ENCODE measurements at regions not wholly inside any gene's neighbourhood (a gene's known extent, or its start where the extent isn't known, plus 50 kb on each side); places are given as distances from the start of the nearest gene placed in this dataset.
"Not testable (repeated sequence)": the region's sequence is repeated elsewhere in the genome, so short reads cannot be mapped to it uniquely, and the experiment has no call there.

- not testable (repeated sequence) for DNase-seq (ENCODE audit: low read depth, low spot score)
Measured at GRCh38 chr16:76716251-76716650, 439.1 kb downstream of the CNTNAP4 start.

- DNase-seq (ENCODE audit: low read depth, low spot score) = no peak
Measured at GRCh38 chr16:76724181-76724580, 447.0 kb downstream of the CNTNAP4 start.

DNA sequence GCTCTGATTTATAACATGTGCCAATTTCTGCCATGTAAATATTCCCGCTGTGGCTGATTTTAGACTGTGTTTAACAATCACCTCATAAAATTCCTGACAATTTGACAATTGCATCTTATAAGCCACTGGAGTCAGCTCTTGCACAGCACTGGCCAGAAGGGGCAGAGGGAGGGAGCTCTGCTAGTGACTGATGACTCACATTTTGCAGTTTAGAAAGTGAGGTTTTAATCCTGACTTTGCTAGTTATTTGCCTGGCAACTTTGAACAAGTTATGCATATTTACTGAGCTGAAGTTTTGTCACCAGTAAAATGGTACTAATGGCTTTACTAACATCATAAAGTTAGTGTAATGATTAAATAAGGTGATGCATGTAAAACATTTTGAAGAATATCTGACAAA is 452.3 kb downstream of the CNTNAP4 start:
- no peak for DNase-seq (ENCODE audit: low read depth, low spot score)

GRCh38 chr16:76732894-76733293 is 455.7 kb downstream of the CNTNAP4 start:
- no peak for DNase-seq (ENCODE audit: low read depth, low spot score)

DNA sequence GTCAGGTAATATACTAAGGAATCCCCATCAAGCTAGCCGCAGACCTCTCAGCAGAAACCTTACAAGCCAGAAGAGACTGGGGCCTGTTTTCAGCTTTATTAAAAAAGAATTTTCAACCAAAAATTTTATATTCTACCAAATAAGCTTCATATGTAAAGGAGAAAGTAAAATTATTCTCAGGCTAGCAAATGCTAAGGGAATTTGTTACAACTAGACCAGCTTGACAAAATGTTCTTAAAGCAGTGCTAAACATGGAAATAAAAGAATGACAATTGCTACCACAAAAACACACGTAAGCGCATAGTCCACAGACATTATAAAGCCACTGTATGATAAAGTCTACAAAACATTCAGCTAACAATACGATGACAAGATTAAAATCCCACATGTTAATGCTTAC is 449.4 kb upstream of the MON1B start:
- no peak for DNase-seq (ENCODE audit: low read depth, low spot score)

DNA sequence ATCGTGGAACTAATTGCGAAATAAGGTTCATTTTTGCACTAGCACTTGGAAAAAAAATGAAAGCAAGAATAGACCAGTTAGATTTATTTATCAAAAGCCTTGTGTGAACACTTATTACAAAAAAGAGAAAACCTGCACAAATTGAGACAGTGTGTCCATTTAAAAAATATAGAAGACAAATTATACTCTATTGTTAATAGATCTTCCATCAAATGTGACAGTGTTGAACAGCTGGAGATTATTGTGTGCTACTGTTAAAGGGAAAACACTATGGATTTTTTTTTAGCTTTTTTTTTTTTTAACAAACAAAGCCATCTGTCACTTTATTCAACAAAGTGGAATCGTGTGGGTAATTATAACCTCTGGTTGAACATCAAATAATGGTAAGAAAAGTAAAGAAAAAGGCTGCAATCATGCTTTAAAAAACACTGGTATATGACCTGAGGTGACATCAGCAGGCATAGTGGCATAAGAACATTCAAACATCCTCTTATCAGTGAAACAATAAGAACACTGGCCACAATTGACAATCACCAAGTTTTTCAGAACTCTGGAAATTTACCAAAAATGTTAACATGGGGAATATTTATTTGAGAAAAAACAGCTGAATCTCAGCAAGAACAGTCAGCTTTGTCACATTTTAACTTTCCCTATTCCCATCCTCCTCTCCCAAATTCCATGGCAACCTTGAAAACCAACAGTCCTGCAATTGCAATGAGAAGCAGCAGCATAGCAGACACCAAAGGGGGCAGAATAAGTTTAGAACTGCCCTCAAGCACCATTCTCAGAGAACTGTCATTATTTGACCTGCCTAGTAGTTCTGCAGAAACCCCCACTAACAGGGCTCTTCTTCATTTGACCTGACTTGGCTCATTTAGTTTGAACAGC is 442.3 kb upstream of the MON1B start:
- no peak for DNase-seq (ENCODE audit: low read depth, low spot score)

GRCh38 chr16:76749780-76750375 is 441.1 kb upstream of the MON1B start:
- no peak for DNase-seq (ENCODE audit: low read depth, low spot score)

GRCh38 chr16:76755496-76755895 is 435.5 kb upstream of the MON1B start:
- no peak for DNase-seq (ENCODE audit: low read depth, low spot score)

DNA sequence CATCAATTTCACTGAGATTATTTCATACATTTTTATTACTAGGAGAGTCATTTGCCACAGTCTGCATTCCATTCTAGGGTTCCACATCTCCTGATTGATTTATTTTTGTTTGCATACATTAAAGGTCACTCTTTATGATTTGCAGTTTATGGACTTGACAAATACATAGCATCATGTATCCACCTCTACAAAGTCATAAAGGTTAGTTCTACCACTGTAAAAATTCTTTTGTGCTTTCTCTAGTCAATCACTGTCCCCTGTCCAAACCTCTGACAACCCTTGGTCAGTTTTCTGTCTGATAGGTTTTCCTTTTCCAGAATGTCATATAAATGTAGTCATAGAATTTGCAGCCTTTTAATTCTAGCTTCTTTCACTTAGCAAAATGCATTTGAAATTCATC is 434.6 kb upstream of the MON1B start:
- DNase-seq (ENCODE audit: low read depth, low spot score) = no peak

DNA sequence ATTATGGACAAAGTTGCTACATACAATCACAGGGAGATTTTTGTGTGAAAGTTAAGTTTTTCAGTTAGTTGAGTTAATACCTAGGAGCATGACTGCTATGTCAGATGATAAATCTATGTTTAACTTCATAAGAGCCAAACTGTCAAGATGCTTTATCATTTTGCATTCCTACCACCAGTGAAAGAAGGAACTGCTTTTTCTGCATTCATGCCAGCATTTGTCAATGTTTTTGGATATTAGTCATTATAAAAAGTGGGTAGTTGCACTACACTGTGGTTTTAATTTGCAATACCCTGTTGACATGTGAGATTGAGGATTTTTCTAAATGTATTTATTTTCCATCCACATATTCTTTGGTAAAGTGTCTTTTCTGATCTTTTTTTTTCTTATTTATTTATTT is 434.0 kb upstream of the MON1B start:
- DNase-seq (ENCODE audit: low read depth, low spot score) = no peak

GRCh38 chr16:76766538-76766937 is 424.5 kb upstream of the MON1B start:
- DNase-seq (ENCODE audit: low read depth, low spot score) = no peak

GRCh38 chr16:76768316-76768715 is 422.7 kb upstream of the MON1B start:
- no peak for DNase-seq (ENCODE audit: low read depth, low spot score)

- DNase-seq (ENCODE audit: low read depth, low spot score) = no peak
Measured at GRCh38 chr16:76768948-76769347, 422.0 kb upstream of the MON1B start.

DNA sequence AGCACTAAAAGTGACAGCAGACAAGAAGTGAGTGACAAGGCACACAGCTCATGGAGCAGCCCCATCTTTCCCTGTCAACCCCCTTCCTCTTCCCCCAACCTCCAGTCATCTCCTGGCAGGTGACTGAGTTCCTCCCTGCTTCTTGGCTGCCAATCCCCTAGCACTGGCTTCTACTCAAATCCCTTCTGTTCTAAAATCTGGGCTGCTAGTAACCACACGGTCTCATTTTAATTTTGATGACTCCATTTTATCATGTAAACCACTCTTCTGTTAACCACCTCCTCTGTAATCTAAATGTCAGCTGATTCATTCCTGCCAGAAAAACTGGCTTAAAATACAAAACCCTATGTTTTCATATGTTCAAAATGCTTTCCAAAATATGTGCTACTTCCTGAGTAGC is 419.8 kb upstream of the MON1B start:
- DNase-seq (ENCODE audit: low read depth, low spot score) = no peak

DNA sequence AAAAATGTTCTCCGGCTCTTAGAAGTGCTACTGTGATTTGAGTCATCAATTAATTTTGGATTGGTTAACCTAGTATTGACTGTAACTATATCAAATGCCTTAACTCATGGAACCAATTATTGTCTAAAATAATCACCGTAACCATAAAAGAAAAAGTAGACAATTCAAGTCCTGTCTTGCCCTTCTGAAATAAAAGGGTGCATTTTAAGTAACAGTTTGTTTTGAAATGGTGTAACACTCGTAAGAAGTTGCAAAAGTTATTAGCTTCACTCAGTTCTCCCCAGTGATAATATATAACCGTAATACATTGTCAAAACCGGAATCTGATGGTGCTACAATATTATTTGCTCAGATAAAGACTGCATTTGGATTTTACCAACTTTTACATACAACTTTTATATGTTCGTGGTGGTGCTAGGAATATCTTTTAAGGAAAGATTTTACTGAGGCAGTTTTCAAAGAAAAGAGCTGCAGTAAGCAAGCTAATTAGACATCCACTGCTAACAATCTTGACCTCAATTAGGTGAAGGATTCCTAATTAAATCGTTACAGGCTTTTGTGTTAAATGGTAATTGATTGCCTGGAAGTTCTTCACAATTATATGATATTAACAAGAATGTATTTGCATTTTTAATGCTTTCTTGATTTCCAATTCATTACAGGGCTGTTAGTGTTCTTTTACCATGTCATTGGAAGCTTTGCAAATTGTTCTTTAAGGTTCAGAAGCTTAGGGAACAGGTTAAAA is 413.1 kb upstream of the MON1B start:
- DNase-seq (ENCODE audit: low read depth, low spot score) = no peak

DNA sequence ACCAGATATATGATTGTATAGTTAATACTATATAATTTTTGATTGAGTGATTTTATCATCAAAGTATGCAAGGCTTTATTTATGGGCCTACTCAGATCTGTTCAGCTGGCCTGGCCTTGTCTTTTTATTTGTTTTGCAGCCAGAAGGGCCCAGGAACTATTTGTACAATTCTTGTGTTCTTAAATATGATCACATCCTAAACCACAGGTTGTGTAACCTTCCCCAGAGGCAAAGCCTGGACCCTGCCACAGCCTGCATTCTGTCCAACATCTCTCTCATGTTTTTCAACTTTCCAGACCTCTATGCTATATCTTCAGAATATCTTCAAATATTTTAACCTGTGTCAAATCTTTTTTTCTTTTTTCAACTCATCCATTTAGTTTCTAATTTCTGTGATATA is 410.4 kb upstream of the MON1B start:
- DNase-seq (ENCODE audit: low read depth, low spot score) = no peak

DNA sequence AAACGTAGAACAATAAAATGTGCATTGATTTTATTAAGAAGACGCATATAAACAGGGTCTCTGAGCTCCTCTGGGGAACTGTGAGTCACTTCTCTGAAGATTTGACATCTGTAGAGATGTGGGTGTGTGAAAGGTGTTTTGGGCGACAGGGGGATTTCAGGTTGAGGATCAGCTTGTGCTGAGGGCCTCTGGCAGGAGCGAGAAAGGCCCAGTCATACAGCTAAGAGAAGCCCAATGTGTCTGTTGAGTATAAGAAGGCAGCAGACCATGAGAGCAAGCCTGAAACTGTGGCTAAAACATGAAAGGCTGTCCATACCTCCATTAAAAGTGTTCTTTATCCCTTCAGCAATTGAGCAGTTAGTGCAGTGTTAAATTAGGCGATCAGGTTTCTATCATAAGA is 406.5 kb upstream of the MON1B start:
- no peak for DNase-seq (ENCODE audit: low read depth, low spot score)

- no peak for DNase-seq (ENCODE audit: low read depth, low spot score)
Measured at GRCh38 chr16:76787394-76787793, 403.6 kb upstream of the MON1B start.

DNA sequence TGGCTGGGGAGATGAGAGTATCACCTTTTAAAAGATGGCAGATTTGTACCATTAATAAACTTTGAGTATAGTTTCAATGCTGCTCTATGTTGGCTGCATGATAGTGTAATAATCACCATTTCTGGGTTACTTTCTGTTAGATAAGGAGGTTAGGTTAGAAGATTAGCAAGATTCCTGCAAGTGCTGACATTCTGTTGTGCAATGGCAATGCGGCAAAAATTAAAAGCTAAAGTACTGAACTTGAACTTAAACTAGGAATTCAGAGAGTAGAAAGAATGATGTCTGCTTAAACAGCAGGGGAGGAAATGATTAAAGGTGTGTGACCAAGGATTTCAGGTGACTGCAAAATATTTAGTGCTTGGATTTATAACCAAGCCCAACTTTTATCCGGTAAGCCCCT is 399.8 kb upstream of the MON1B start:
- DNase-seq (ENCODE audit: low read depth, low spot score) = no peak

DNA sequence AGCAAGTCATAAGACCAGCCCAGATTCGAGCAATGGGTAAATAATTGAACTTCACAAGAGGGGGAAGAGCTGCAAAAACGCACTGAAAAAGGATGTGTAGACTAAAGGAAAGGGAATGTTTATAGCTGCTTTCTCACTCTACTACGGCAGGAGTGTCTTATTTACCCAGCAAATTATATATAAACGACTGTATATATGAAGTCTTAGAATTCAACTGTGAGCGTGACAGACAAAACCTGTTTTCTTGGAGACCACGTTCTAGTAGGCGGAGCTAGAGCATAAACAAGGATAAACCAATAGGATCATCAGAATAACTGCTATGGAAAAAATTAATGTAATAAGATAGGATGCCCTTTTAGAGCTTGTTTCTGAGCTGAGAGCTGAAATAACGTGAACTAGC is 394.6 kb upstream of the MON1B start:
- no peak for DNase-seq (ENCODE audit: low read depth, low spot score)

GRCh38 chr16:76796978-76797377 is 394.0 kb upstream of the MON1B start:
- DNase-seq (ENCODE audit: low read depth, low spot score) = no peak

GRCh38 chr16:76797457-76797856 is 393.5 kb upstream of the MON1B start:
- DNase-seq (ENCODE audit: low read depth, low spot score) = no peak

All from pulmonary artery endothelial cell (primary cell).